ENCODE measurements at regions not wholly inside any gene's neighbourhood (a gene's known extent, or its start where the extent isn't known, plus 50 kb on each side); places are given as distances from the start of the nearest gene placed in this dataset.
"Not testable (repeated sequence)": the region's sequence is repeated elsewhere in the genome, so short reads cannot be mapped to it uniquely, and the experiment has no call there.

- H3K79me2 ChIP-seq (ENCODE audit: low read length): no peaks in the 10 kb centered on the region
- H3K27ac ChIP-seq (ENCODE audit: low read length): no peak overlapping the region
- H3K9me2 ChIP-seq (replicated peaks; ENCODE audit: insufficient read depth, low read length): no peaks in the 10 kb centered on the region
- no peaks in the 10 kb centered on the region for H3K36me3 ChIP-seq (ENCODE audit: insufficient read depth, low read length)
- no peaks in the 10 kb centered on the region for H3K4me1 ChIP-seq (ENCODE audit: low read length)
- H3K27me3 ChIP-seq (ENCODE audit: low read length): no peaks in the 10 kb centered on the region
- no peak overlapping the region for H3K4me2 ChIP-seq (ENCODE audit: low read depth, low read length, poor library complexity, severe bottlenecking)
- no peak overlapping the region for H3K4me3 ChIP-seq (ENCODE audit: low read length)
- H2AFZ ChIP-seq (ENCODE audit: low read length): no peak overlapping the region
- H3K9ac ChIP-seq (ENCODE audit: low read length): no peak overlapping the region
- H3K9me3 ChIP-seq (ENCODE audit: low read length): no peaks in the 10 kb centered on the region
- no peaks in the 10 kb centered on the region for H4K20me1 ChIP-seq (ENCODE audit: insufficient read depth, low read depth, low read length)
- DNase-seq: no peak
Measured at GRCh38 chr15:91356083-91356482, 256.0 kb downstream of the SV2B start.

GRCh38 chr15:91357011-91357410 lies 257.0 kb downstream of the SV2B start:
- Histone ChIP-seq H4K20me1 (ENCODE audit: insufficient read depth, low read depth, low read length) (no peaks in the 10 kb centered on the region), H2AFZ (ENCODE audit: low read length) (no peak overlapping the region), H3K9me3 (ENCODE audit: low read length) (no peaks in the 10 kb centered on the region), H3K9me2 (replicated peaks; ENCODE audit: insufficient read depth, low read length) (no peaks in the 10 kb centered on the region), H3K9ac (ENCODE audit: low read length) (no peak overlapping the region), H3K36me3 (ENCODE audit: insufficient read depth, low read length) (no peaks in the 10 kb centered on the region), H3K27ac (ENCODE audit: low read length) (no peak overlapping the region), H3K4me3 (ENCODE audit: low read length) (no peak overlapping the region), H3K4me1 (ENCODE audit: low read length) (no peaks in the 10 kb centered on the region), H3K79me2 (ENCODE audit: low read length) (no peaks in the 10 kb centered on the region), H3K4me2 (ENCODE audit: low read depth, low read length, poor library complexity, severe bottlenecking) (no peak overlapping the region), H3K27me3 (ENCODE audit: low read length) (no peaks in the 10 kb centered on the region)
- no peak for DNase-seq

GRCh38 chr15:91357486-91357885 lies 257.4 kb downstream of the SV2B start:
- Histone ChIP-seq H4K20me1 (ENCODE audit: insufficient read depth, low read depth, low read length) (no peaks in the 10 kb centered on the region), H3K9me2 (replicated peaks; ENCODE audit: insufficient read depth, low read length) (no peaks in the 10 kb centered on the region), H3K79me2 (ENCODE audit: low read length) (no peaks in the 10 kb centered on the region), H3K36me3 (ENCODE audit: insufficient read depth, low read length) (no peaks in the 10 kb centered on the region), H3K4me1 (ENCODE audit: low read length) (no peaks in the 10 kb centered on the region), H3K4me3 (ENCODE audit: low read length) (no peak overlapping the region), H3K4me2 (ENCODE audit: low read depth, low read length, poor library complexity, severe bottlenecking) (no peak overlapping the region), H3K27me3 (ENCODE audit: low read length) (no peaks in the 10 kb centered on the region), H3K27ac (ENCODE audit: low read length) (no peak overlapping the region), H2AFZ (ENCODE audit: low read length) (no peak overlapping the region), H3K9me3 (ENCODE audit: low read length) (no peaks in the 10 kb centered on the region), H3K9ac (ENCODE audit: low read length) (no peak overlapping the region)
- no peak for DNase-seq

- no peak overlapping the region for H2AFZ ChIP-seq (ENCODE audit: low read length)
- no peaks in the 10 kb centered on the region for H3K79me2 ChIP-seq (ENCODE audit: low read length)
- H3K4me2 ChIP-seq (ENCODE audit: low read depth, low read length, poor library complexity, severe bottlenecking): no peak overlapping the region
- no peaks in the 10 kb centered on the region for H4K20me1 ChIP-seq (ENCODE audit: insufficient read depth, low read depth, low read length)
- H3K9ac ChIP-seq (ENCODE audit: low read length): no peak overlapping the region
- H3K9me2 ChIP-seq (replicated peaks; ENCODE audit: insufficient read depth, low read length): no peaks in the 10 kb centered on the region
- H3K4me3 ChIP-seq (ENCODE audit: low read length): no peak overlapping the region
- H3K4me1 ChIP-seq (ENCODE audit: low read length): no peaks in the 10 kb centered on the region
- no peak overlapping the region for H3K27ac ChIP-seq (ENCODE audit: low read length)
- peak; percentile 22 for DNase-seq
- H3K36me3 ChIP-seq (ENCODE audit: insufficient read depth, low read length): no peaks in the 10 kb centered on the region
- no peaks in the 10 kb centered on the region for H3K9me3 ChIP-seq (ENCODE audit: low read length)
- no peaks in the 10 kb centered on the region for H3K27me3 ChIP-seq (ENCODE audit: low read length)
Measured at GRCh38 chr15:91358405-91358804, 258.3 kb downstream of the SV2B start.

- H3K9me3 ChIP-seq (ENCODE audit: low read length); H3K27ac ChIP-seq (ENCODE audit: low read length); H3K9me2 ChIP-seq (replicated peaks; ENCODE audit: insufficient read depth, low read length); H3K4me3 ChIP-seq (ENCODE audit: low read length); H3K79me2 ChIP-seq (ENCODE audit: low read length); DNase-seq; H3K36me3 ChIP-seq (ENCODE audit: insufficient read depth, low read length); H4K20me1 ChIP-seq (ENCODE audit: insufficient read depth, low read depth, low read length); H3K4me2 ChIP-seq (ENCODE audit: low read depth, low read length, poor library complexity, severe bottlenecking); H2AFZ ChIP-seq (ENCODE audit: low read length); H3K9ac ChIP-seq (ENCODE audit: low read length); H3K27me3 ChIP-seq (ENCODE audit: low read length); H3K4me1 ChIP-seq (ENCODE audit: low read length): not testable (repeated sequence)
Measured at GRCh38 chr15:91361696-91362095, 261.6 kb downstream of the SV2B start.

GRCh38 chr15:91366111-91366510 lies 266.1 kb downstream of the SV2B start:
- Histone ChIP-seq H3K9me2 (replicated peaks; ENCODE audit: insufficient read depth, low read length) (no peaks in the 10 kb centered on the region), H4K20me1 (ENCODE audit: insufficient read depth, low read depth, low read length) (no peaks in the 10 kb centered on the region), H3K9me3 (ENCODE audit: low read length) (no peaks in the 10 kb centered on the region), H3K4me3 (ENCODE audit: low read length) (no peak overlapping the region), H3K36me3 (ENCODE audit: insufficient read depth, low read length) (no peaks in the 10 kb centered on the region), H3K27me3 (ENCODE audit: low read length) (no peaks in the 10 kb centered on the region), H2AFZ (ENCODE audit: low read length) (no peak overlapping the region), H3K9ac (ENCODE audit: low read length) (no peak overlapping the region), H3K4me2 (ENCODE audit: low read depth, low read length, poor library complexity, severe bottlenecking) (no peak overlapping the region), H3K4me1 (ENCODE audit: low read length) (no peaks in the 10 kb centered on the region), H3K27ac (ENCODE audit: low read length) (no peak overlapping the region), H3K79me2 (ENCODE audit: low read length) (no peaks in the 10 kb centered on the region)
- no peak for DNase-seq

GRCh38 chr15:91368611-91369010 lies 268.6 kb downstream of the SV2B start:
- Histone ChIP-seq H2AFZ (ENCODE audit: low read length) (no peak overlapping the region), H3K4me2 (ENCODE audit: low read depth, low read length, poor library complexity, severe bottlenecking) (no peak overlapping the region), H3K9ac (ENCODE audit: low read length) (no peak overlapping the region), H3K36me3 (ENCODE audit: insufficient read depth, low read length) (no peaks in the 10 kb centered on the region), H3K79me2 (ENCODE audit: low read length) (no peaks in the 10 kb centered on the region), H3K9me2 (replicated peaks; ENCODE audit: insufficient read depth, low read length) (no peaks in the 10 kb centered on the region), H3K4me3 (ENCODE audit: low read length) (no peak overlapping the region), H3K27ac (ENCODE audit: low read length) (no peak overlapping the region), H3K4me1 (ENCODE audit: low read length) (no peaks in the 10 kb centered on the region), H3K9me3 (ENCODE audit: low read length) (no peaks in the 10 kb centered on the region), H4K20me1 (ENCODE audit: insufficient read depth, low read depth, low read length) (no peaks in the 10 kb centered on the region), H3K27me3 (ENCODE audit: low read length) (no peaks in the 10 kb centered on the region)
- DNase-seq: no peak

GRCh38 chr15:91369823-91370222 lies 269.8 kb downstream of the SV2B start:
- no peak overlapping the region for H2AFZ ChIP-seq (ENCODE audit: low read length)

GRCh38 chr15:91371345-91371744 lies 271.3 kb downstream of the SV2B start:
- DNase-seq; H3K4me3 ChIP-seq (ENCODE audit: low read length); H2AFZ ChIP-seq (ENCODE audit: low read length); H3K4me1 ChIP-seq (ENCODE audit: low read length); H3K27ac ChIP-seq (ENCODE audit: low read length); H4K20me1 ChIP-seq (ENCODE audit: insufficient read depth, low read depth, low read length); H3K9me3 ChIP-seq (ENCODE audit: low read length); H3K27me3 ChIP-seq (ENCODE audit: low read length); H3K36me3 ChIP-seq (ENCODE audit: insufficient read depth, low read length); H3K9me2 ChIP-seq (replicated peaks; ENCODE audit: insufficient read depth, low read length); H3K79me2 ChIP-seq (ENCODE audit: low read length); H3K9ac ChIP-seq (ENCODE audit: low read length); H3K4me2 ChIP-seq (ENCODE audit: low read depth, low read length, poor library complexity, severe bottlenecking): not testable (repeated sequence)

More at GRCh38 chr15:91369823-91370222, 269.8 kb downstream of the SV2B start:
- Histone ChIP-seq H3K4me2 (ENCODE audit: low read depth, low read length, poor library complexity, severe bottlenecking) (no peak overlapping the region), H3K79me2 (ENCODE audit: low read length) (no peaks in the 10 kb centered on the region), H3K9me2 (replicated peaks; ENCODE audit: insufficient read depth, low read length) (no peaks in the 10 kb centered on the region), H3K9ac (ENCODE audit: low read length) (no peak overlapping the region), H3K4me1 (ENCODE audit: low read length) (no peaks in the 10 kb centered on the region), H3K9me3 (ENCODE audit: low read length) (no peaks in the 10 kb centered on the region), H3K27me3 (ENCODE audit: low read length) (no peaks in the 10 kb centered on the region), H4K20me1 (ENCODE audit: insufficient read depth, low read depth, low read length) (no peaks in the 10 kb centered on the region), H3K27ac (ENCODE audit: low read length) (no peak overlapping the region), H3K36me3 (ENCODE audit: insufficient read depth, low read length) (no peaks in the 10 kb centered on the region), H3K4me3 (ENCODE audit: low read length) (no peak overlapping the region)
- DNase-seq: no peak

Measured in Karpas-422 (cell line).